Gastroesophageal sphincter (tissue), 3 donors: ENCODE measurements at regions not wholly inside any gene's neighbourhood (a gene's known extent, or its start where the extent isn't known, plus 50 kb on each side); places are given as distances from the start of the nearest gene placed in this dataset.

Experiments
- POLR2A ChIP-seq, 2 donors: fragments of 450-650 bp; IDR thresholded peaks; one replicate each; pipeline ENCODE4 v1.6.1; 2017; ENCODE audit warnings: antibody characterized with exemption in 2 of 2, mild to moderate bottlenecking in 2 of 2, moderate library complexity in 1 of 2
- TF ChIP-seq, protein P1 (sequence below), 4 experiments: fragments of 200-600 bp in 2 of 4; fragments of 450-650 bp in 2 of 4; sonication (generic) in 1 of 4; IDR thresholded peaks; one replicate each; pipeline ENCODE4 v1.5.1; 2017 to 2019; ENCODE audit warnings: antibody characterized with exemption in 4 of 4, mild to moderate bottlenecking in 2 of 4, moderate library complexity in 2 of 4

DNA sequence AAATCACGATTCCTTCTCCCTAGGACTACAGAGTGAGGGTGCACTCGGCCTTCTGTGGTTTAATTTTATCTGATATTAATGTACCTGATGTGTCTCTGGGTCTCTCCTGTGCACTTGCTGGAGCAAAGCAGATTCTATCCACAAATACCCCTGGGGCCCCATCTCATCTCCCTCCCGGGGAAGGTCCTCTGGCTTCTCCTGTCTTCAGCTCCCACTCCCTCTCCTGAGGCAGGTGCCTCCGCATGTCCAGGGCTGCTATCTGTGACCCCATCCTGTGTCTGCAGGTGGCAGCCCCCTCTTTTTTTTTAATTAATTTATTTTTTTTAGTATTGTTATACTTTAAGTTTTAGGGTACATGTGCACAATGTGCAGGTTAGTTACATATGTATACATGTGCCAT lies 558.7 kb downstream of the BRD1 start:
- no peak for TF ChIP-seq POLR2A (IDR thresholded peaks at IDR 0.05)
- TF ChIP-seq, protein P1, sequence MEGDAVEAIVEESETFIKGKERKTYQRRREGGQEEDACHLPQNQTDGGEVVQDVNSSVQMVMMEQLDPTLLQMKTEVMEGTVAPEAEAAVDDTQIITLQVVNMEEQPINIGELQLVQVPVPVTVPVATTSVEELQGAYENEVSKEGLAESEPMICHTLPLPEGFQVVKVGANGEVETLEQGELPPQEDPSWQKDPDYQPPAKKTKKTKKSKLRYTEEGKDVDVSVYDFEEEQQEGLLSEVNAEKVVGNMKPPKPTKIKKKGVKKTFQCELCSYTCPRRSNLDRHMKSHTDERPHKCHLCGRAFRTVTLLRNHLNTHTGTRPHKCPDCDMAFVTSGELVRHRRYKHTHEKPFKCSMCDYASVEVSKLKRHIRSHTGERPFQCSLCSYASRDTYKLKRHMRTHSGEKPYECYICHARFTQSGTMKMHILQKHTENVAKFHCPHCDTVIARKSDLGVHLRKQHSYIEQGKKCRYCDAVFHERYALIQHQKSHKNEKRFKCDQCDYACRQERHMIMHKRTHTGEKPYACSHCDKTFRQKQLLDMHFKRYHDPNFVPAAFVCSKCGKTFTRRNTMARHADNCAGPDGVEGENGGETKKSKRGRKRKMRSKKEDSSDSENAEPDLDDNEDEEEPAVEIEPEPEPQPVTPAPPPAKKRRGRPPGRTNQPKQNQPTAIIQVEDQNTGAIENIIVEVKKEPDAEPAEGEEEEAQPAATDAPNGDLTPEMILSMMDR (IDR thresholded peaks at IDR 0.05): no peak
